Ectodermal cell (in vitro differentiated cells): ENCODE measurements at regions not wholly inside any gene's neighbourhood (a gene's known extent, or its start where the extent isn't known, plus 50 kb on each side); places are given as distances from the start of the nearest gene placed in this dataset.

Experiments
- H3K27ac ChIP-seq: 2 replicates; pipeline ENCODE4 v1.7.0; 2013; ENCODE audit warnings: mild to moderate bottlenecking, low read depth, low read length; ENCODE audit not compliant: insufficient read depth, poor library complexity, severe bottlenecking
- H3K27me3 ChIP-seq: 2 replicates; pipeline ENCODE4 v1.7.0; 2013; ENCODE audit warnings: mild to moderate bottlenecking, low read length; ENCODE audit not compliant: insufficient read depth, control insufficient read depth, poor library complexity, severe bottlenecking
- H3K36me3 ChIP-seq: one replicate; pipeline ENCODE4 v1.7.0; 2013; ENCODE audit warnings: low read length; ENCODE audit not compliant: control insufficient read depth, insufficient read depth
- H3K4me1 ChIP-seq: one replicate; pipeline ENCODE4 v1.7.0; 2013; ENCODE audit warnings: low read length; ENCODE audit not compliant: control insufficient read depth, insufficient read depth
- H3K4me3 ChIP-seq: 2 replicates; pipeline ENCODE4 v1.7.0; 2013; ENCODE audit warnings: low read depth, low read length, control low read depth; ENCODE audit not compliant: insufficient read depth
- H3K9me3 ChIP-seq: 2 replicates; pipeline ENCODE4 v1.7.0; 2013; ENCODE audit warnings: mild to moderate bottlenecking, low read length, moderate library complexity; ENCODE audit not compliant: control insufficient read depth
- WGBS, 2 experiments: methylation state at CpG; one replicate each; pipeline ENCODE4 v1.1.7; 2013; ENCODE audit warnings: missing lambda C conversion rate in 2 of 2; 5-methylcytosine and 5-hydroxymethylcytosine counted together

DNA sequence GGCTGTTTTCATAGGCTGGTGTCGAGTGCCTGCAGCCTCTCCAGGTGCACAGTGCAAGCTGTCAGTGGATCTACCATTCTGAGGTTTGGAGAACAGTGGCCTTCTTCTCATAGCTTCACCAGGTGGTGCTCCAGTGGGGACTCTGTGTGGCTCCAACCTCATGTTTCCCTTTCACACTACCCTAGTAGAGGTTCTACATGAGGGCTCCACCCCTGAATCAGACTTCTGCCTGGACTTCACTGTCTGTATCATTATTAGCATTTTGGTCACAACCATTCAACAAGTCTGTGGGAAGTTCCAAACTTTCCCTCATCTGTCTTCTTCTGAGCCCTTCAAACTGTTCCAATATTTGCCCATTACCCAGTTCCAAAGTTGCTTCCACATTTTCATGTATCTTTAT, 1003.7 kb downstream of the MCTP2 start:
- WGBS, 2 experiments, result 90 to 94% methylated on average over 1 of the region's 1 CpG
- no peaks in the 10 kb centered on the region for H3K4me1 ChIP-seq
- H3K36me3 ChIP-seq, result no peaks in the 10 kb centered on the region
- H3K27ac ChIP-seq, result no peak overlapping the region
- no peaks in the 10 kb centered on the region for H3K9me3 ChIP-seq
- H3K4me3 ChIP-seq, result no peak overlapping the region
- H3K27me3 ChIP-seq, result no peaks in the 10 kb centered on the region

DNA sequence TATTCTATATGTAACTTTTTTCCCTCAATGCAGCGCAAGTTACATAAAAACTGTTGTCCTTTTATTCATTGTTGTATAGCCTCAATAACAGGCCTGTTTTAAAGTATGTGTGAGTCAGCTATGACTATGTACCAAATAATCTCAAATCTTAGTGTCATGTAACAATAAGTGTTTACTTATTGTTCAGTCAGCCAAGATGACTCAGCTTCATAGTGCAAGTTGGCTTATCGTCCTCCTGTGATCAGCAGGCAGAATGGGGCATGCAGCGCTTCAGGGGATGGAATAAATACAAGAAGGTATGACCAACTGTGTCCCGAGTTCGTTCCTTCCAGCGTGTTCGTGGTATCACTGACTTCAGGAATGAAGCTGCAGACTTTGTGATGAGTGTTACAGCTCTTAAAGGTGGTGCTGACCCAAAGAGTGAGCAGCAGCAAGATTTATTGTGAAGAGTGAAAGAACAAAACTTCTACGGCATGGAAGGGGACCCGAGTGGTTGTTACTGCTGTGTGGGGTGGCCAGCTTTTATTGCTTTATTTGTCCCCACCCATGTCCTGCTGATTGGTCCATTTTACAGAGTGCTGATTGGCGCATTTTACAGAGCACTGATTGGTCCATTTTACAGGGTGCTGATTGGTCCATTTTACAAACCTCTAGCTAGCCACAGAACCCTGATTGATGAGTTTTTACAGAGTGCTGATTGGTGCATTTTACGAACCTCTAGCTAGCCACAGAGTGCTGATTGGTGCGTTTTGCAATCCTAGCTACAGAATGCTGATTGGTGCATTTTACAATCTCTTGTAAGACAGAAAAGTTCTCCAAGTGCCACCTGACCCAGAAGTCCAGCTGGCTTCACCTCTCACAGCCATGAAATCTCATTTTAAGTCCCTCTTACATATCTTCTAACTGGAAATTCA, 1016.0 kb downstream of the MCTP2 start:
- Histone ChIP-seq H3K4me3 (no peak overlapping the region), H3K27ac (no peak overlapping the region)

DNA sequence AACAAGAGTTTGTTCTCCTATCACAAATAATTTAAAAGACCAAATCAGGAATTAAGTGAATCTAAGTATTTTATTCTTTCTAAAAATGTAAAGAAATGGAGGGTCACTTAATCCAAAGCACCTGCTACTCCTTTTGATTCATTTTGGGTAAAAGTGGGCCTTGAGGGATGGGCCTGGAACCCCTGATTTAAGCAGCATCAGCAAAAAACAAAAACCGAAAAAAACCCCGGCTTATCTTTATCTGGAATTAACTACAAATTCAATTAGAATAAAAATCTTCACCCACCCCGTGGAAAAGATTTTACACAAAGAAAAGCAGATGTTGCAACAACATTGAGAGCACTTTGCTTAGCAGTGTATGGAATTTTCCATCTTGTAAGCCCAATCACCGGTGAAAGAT, 1018.2 kb downstream of the MCTP2 start:
- Histone ChIP-seq H3K9me3 (no peaks in the 10 kb centered on the region), H3K27ac (no peak overlapping the region), H3K4me3 (no peak overlapping the region), H3K36me3 (no peaks in the 10 kb centered on the region), H3K27me3 (no peaks in the 10 kb centered on the region), H3K4me1 (no peaks in the 10 kb centered on the region)
- 95 to 98% methylated on average over 3 to 4 of the region's 4 CpGs for WGBS, 2 experiments

More for the DNA sequence above, 1016.0 kb downstream of the MCTP2 start:
- Histone ChIP-seq H3K4me1 (no peaks in the 10 kb centered on the region), H3K27me3 (no peaks in the 10 kb centered on the region), H3K9me3 (no peaks in the 10 kb centered on the region), H3K36me3 (no peaks in the 10 kb centered on the region)
- 93 to 97% methylated on average over 11 to 12 of the region's 12 CpGs for WGBS, 2 experiments

DNA sequence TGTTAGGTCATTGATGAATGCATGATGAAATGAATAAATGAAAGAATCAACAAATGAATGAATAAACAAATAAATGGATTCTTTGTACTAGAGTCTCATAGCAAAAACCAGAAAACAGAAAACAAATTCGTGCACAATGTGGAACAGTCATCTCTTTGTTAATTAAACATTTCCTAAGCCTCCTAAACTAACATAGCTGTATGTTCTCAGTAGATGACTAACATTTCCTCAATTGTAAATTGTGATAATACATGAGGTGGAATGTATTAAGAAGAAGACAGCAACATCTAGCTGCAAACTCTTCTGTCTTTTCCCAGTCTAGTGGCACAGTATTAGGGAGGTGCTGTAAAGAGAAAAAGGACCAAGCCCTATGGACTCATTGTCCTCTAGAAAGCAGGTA, 1021.0 kb downstream of the MCTP2 start:
- WGBS, 2 experiments, result 100% methylated on average over 1 of the region's 1 CpG
- Histone ChIP-seq H3K9me3 (no peaks in the 10 kb centered on the region), H3K4me1 (no peaks in the 10 kb centered on the region), H3K27me3 (no peaks in the 10 kb centered on the region), H3K27ac (no peak overlapping the region), H3K36me3 (no peaks in the 10 kb centered on the region), H3K4me3 (no peak overlapping the region)

DNA sequence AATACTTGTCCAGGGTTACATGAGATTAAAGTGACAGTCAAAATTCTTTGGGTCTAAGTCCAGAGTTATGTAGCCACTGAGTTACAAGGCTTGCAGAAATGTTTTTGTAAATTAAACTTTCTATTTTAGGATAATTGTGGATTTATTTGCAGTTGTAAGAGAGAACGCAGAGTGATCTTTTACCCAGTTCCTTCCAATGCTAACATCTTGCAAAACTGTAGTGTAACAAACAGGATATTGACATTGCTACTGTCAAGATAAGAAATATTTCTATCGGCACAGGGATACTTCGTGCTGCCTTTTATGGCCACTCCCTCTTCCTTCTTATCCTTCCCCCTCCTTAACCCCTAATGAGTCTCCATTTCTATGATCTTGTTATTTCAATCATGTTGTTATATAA, 1022.9 kb downstream of the MCTP2 start:
- H3K27ac ChIP-seq, result no peak overlapping the region
- no peaks in the 10 kb centered on the region for H3K36me3 ChIP-seq
- 93 to 97% methylated on average over 3 of the region's 3 CpGs for WGBS, 2 experiments
- no peak overlapping the region for H3K4me3 ChIP-seq
- H3K9me3 ChIP-seq, result no peaks in the 10 kb centered on the region
- H3K27me3 ChIP-seq, result no peaks in the 10 kb centered on the region
- no peaks in the 10 kb centered on the region for H3K4me1 ChIP-seq

DNA sequence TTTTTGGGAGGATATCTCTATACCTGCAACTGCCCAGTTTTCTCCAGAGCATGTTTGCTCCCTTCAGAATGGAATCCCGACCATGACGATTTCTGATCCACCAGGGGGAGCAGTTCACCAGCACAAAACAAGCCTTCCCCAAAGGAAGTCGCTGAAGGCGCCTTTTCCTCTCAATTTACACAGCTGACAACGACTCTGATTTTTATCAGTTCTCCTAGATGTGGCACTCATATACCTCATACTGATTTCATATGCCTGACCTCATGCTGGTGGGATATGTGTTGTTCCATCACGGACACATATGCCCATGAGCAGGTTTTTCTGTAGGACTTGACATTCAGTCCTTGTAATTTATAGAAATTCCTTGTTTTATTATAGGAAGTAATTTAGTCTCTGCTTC, 1028.2 kb downstream of the MCTP2 start:
- no peaks in the 10 kb centered on the region for H3K9me3 ChIP-seq
- H3K27ac ChIP-seq, result no peak overlapping the region
- H3K4me3 ChIP-seq, result no peak overlapping the region
- 5 to 18% methylated on average over 5 to 6 of the region's 6 CpGs for WGBS, 2 experiments
- no peaks in the 10 kb centered on the region for H3K27me3 ChIP-seq
- peaks cover 9% of the 10 kb centered on the region for H3K4me1 ChIP-seq
- H3K36me3 ChIP-seq, result no peaks in the 10 kb centered on the region

DNA sequence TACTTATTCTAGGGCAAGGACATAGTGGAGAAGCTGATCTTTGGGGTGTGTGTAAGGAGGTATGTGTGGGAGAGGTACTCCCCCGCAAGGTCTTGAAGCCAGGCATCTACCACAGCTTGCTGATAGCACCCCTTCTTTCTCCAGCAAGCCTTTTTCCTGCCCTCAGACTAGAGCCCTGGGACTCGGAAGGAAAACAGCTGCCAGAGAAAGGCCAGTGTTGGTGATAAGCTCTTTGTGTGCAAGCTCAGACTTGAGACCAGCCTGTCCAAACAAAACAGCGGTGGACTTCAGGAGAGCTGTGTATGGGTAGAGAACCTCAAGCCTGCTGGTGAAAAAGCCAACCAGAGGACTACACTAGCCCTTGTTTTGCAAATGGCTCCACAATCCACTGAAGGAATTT, 1028.6 kb downstream of the MCTP2 start:
- H3K27ac ChIP-seq, result no peak overlapping the region
- peaks cover 9% of the 10 kb centered on the region for H3K4me1 ChIP-seq
- no peaks in the 10 kb centered on the region for H3K27me3 ChIP-seq
- H3K9me3 ChIP-seq, result no peaks in the 10 kb centered on the region
- WGBS, 2 experiments, result 85 to 88% methylated on average over 3 of the region's 3 CpGs
- no peak overlapping the region for H3K4me3 ChIP-seq
- no peaks in the 10 kb centered on the region for H3K36me3 ChIP-seq

DNA sequence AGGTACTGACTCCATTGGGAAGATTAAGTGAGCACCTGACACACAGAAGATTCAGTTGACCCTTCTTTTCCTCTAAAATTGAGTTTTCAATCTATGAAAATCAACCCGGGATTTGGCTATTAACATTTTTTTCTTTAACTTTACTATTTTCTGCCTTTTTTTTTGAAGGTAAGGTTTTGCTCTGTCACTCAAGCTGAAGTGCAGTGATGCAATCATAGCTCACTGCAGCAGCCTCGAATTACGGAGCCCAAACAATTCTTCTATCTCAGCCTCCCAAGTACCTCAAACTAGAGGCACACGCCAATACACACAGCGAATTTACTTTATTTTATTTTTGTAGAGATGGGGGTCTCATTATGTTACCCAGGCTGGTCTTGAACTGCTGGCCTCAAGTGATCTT, 1029.5 kb downstream of the MCTP2 start:
- Histone ChIP-seq H3K27ac (no peak overlapping the region), H3K27me3 (no peaks in the 10 kb centered on the region), H3K36me3 (no peaks in the 10 kb centered on the region), H3K4me1 (peaks cover 9% of the 10 kb centered on the region), H3K4me3 (no peak overlapping the region), H3K9me3 (no peaks in the 10 kb centered on the region)
- 87 to 98% methylated on average over 4 to 5 of the region's 5 CpGs for WGBS, 2 experiments

DNA sequence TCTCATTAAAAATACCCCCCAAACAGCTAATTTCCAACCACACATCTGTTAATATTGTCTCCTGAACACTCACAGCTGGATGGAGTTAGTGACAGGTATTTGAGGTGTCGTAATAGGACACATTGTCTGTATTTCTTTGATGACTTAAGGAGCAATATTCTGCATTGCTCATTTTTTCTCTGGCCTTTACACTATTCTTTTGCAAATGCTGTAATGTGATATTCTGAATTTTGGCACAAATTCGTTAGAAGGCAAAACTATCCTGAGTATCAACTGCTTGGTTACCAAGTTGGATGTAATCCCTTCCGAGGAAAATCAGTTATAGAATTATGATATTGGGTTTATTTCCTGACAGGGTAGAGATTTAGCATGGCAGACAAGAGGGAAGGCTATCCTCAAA, 1030.2 kb downstream of the MCTP2 start:
- Histone ChIP-seq H3K27me3 (no peaks in the 10 kb centered on the region), H3K27ac (no peak overlapping the region), H3K36me3 (no peaks in the 10 kb centered on the region), H3K9me3 (no peaks in the 10 kb centered on the region), H3K4me1 (peaks cover 9% of the 10 kb centered on the region), H3K4me3 (no peak overlapping the region)
- WGBS, 2 experiments, result 93 to 95% methylated on average over 3 of the region's 3 CpGs

DNA sequence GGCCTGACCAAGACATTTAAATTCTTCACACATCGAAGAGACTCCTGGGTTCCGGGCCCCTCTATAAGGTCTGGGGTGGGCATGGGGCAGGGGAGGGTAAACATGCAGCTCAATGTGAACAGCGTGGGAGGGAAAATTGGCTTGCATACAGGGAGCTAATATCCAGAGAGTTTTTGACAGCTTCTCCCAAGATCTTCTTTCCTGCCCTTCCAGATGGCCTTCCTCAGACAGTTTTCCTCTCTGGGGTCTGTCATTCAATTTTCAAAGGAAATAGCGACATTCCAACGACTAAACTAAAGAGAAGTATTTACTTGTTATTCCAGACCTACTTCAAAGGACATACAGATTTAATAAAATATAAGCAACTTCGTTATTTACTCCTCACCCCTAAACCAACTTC, 1030.6 kb downstream of the MCTP2 start:
- Histone ChIP-seq H3K27me3 (no peaks in the 10 kb centered on the region), H3K4me3 (no peak overlapping the region), H3K9me3 (no peaks in the 10 kb centered on the region), H3K4me1 (peaks cover 9% of the 10 kb centered on the region), H3K27ac (no peak overlapping the region), H3K36me3 (no peaks in the 10 kb centered on the region)
- 88 to 90% methylated on average over 6 of the region's 6 CpGs for WGBS, 2 experiments
